CD4-positive, alpha-beta T cell treated with Interleukin-1 beta for 1 hour (primary cell): ENCODE measurements at regions not wholly inside any gene's neighbourhood (a gene's known extent, or its start where the extent isn't known, plus 50 kb on each side); places are given as distances from the start of the nearest gene placed in this dataset.

Source experiments
- DNase-seq, 2 donors: peaks; one replicate each; pipeline ENCODE4 v3.0.0-alpha.2; 2020 to 2022

DNA sequence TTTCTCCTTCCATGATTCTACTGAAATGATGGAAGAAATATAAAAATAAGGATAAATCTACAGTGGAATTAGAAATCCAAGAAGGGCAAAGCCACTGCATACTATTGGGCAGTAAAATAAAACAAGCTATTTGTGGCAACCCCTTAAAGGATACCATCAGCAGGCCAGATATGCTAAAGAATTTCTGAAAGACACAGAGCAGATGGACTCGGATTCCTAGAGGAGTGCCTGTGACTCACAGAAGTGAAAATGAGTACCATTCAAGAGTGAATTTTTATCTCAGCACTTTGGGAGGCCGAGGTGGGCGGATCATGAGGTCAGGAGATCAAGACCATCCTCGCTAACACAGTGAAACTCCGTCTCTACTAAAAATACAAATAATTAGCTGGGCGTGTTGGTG, 318.1 kb downstream of the LRIG3 start:
- DNase-seq, result no peak

DNA sequence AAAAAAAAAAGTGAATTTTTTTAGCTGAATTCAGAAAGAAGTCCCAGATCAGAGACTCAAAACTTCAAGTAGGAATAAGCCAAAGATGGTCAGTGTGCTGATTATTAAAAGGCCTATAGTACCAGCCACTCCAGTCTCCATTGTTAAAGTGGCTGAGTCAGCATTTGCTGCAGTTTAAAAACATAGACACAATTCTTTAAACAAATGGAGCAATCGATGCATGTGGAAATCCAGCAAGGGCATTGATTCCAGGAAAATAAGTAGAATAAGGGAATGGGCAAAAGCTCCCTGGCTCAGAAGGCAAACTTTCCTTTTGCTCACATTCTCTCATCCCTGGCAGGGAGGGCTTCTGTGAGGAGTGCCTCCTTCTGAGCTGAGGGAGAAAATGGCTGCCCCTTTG, 317.6 kb downstream of the LRIG3 start:
- DNase-seq, result no peak

DNA sequence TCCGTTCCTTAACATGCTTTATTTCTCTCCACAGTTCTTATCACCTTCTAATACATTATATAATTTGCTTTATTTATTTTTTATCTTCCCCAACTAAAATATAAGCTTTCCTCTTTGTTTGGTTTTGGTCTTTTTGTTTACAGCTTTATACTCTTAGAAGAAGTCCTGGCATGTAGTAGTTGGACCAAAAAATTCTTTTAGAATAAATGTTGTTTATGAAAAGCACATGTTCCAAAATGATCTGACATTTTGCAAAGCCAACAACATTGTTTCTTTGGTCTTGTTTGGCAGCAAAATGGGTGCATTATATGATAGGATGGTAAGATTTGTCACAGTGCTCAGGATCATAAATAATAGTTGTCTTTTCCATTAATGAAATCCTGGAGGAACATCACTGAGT, 312.5 kb downstream of the LRIG3 start:
- no peak for DNase-seq

DNA sequence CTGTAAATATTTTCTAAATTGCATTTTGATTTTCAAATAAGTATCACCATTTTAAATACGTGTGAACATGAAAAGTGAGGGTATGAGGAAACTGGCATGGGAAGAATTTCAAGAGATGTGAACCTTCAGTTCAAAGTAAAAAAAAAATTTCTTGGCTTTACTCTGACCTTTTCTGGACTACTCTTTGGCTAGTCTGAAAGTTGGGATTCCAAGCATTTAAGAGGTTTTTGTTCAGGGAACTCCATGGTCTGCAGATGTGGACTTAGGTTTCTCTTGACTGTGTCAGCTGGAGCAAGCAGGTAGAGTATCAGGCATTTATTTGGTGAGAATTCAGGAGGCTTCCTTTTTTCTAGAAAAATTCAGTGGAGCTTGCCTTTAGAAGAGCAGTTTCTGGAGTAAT, 311.6 kb downstream of the LRIG3 start:
- DNase-seq, result no peak

DNA sequence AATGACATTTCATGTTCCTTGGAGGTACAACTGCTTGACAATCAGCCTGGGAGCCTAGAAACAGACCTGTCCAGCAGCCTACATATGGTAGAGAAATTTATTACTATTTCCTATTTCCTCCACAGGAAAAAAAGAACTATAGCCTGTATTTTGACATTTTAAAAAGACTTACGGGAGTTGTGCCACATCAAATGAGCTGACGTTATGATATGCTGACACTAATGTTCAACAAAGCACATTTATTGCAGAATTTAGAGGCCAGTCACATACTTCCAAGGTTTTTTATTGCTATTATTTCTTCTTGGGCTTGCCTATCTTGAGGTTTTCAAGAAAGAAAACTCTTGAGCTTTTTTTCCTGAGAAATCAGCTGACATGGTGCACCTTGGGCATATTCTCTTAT, 305.3 kb downstream of the LRIG3 start:
- DNase-seq, result no peak

DNA sequence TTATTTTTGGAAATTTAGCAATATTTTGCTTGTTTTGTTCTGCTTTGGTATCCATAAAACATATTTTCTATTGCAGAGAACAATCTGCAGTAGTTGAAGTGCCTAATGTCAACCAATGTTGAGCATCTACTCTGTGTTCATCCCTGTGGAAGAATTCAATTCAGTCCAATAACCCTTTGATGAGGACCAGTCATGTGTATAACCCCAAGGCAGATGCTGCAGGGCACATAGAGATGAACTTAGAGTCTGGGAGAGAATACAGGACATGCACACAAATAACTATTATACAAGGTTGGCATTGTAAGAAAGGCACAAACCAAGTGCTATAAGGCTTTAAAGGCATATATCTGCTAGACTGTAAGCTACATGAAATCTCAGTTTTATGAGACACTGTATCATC, 304.7 kb downstream of the LRIG3 start:
- DNase-seq, result no peak

DNA sequence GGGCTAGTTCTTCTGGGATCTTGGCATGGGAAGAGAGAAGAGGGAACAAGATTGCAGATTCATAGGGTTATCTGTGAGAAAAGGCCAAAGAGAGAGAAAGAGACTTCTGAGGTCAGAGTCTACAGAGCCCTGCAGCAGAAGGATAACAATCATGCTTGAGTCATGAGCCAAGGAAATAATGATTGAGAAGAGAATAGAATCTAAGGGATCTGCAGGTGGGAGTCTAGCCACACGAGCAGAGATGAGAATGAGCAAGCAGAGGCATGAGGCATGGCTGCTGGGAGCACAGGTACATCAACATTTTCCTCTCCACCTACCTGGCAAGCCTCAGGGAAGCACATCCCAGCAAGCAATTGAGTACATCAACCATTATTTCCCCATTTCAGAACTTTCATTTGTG, 303.7 kb downstream of the LRIG3 start:
- DNase-seq, result no peak

DNA sequence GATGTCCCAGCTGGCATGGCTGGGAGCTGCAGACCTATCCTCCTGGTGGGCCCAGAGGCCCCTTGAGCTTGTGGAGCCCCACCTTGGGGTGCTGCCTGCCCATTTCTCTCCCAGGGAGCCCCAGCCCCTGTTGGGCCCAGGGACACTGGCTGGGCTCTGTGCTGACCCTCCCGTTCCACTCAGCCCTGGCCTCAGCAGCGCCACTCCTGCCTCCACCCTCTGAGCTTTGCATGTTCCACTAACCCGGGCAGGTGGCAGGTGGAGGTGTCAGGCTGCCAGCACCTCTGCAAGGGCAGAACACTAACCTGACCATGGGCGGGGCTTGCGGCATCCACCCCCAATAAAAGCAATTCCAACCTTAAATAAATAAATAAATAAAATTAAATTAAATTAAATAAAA, 299.2 kb downstream of the LRIG3 start:
- no peak for DNase-seq

DNA sequence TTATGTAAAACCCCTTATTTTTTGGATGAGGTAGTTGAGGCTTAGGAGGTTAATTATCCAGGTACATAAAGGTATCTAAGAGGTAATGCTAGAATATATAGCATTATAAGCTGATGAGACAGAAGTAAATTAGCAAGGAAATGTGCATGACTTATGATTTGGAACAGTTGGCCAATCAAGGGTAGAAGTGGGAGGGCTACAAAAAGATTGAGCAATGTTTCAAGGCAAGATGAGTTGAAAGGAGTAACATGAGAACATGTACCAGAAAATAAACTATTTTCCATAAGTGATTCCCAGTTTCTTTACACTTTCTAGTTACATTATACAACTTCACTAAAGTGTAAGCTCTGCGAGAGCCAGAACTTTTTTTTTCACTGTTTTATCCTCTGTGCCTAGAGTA, 290.9 kb downstream of the LRIG3 start:
- no peak for DNase-seq

DNA sequence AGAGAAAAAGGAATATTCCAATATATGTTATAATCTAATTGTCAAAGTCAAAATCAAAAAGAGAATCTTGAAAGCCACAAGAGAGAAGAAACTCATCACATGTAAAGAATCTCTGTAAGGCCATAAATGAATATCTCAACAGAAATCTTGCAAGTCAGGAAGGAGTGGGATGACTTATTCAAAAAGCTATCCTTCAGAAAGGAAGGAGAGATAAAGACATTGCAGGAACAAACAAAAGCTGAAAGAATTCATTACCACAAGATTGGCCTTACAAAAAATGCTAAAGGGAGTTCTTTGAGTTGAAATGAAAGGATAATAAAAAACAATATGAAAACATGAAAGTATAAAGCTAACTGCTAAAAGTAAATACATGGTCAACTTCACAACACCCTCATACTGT, 286.8 kb downstream of the LRIG3 start:
- DNase-seq, result no peak

DNA sequence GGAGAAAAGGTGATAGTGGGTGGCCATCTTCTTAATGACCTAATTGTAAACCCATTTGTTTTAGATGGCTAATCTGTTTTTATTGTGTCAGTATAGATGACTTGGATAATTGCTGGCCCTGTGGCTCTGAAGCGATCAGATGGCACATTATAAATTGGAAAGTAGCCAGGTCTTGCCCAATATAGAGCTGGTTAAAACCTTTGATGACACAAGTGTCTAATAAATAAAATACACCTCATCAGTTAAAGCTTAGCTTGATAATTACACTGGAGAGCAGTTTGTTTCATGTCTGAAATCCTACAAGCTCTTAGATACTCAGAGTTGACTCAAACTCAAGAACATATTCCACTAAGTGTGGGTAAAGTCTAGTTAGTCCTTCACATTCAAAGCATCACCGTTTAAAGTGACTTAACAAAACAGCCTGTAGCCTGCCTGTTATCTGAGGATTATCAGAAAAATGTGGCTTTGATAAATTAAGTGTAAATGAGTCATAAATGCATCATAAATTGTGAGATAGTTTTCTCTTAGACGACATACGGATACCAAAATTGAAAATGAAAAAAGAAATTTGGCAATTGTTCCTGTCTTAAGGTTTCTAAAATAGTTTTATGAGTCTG, 280.9 kb downstream of the LRIG3 start:
- DNase-seq, result no peak

DNA sequence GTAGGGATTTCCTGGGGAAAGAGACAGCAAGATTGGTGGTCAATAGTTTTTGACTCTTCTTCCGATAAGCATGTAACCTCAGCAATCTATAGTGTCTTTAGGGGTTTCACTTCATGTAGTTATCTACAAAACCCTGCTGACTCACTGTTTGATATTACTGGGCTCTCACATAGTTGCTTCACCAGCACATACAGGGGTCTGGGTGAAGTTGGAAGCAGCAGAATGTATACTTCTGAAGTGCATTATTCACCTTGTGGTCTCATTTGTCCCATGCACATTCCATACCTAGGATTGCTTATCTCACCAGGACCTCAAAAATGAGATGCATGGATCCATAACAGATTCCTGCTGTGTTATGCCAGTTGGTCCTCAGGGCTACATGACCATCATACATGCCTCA, 280.0 kb downstream of the LRIG3 start:
- no peak for DNase-seq

DNA sequence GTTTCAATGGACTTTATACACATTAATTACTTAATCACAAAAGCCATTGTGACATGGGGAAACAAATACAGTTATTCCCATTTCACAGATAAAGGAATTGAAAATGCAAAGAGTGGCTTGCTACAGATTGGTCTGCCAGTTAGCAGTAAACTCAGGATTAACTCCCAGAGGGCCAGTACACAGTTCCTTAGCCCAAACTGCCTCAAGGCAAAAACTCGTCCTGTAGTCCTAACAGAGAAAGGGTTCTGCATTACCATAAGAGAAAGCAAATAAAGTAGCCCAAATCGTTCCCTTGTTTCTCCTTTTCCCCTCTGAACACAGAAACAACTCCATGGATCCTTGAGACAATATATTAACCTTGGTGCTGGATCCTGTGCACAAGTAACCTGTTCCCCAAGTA, 274.4 kb downstream of the LRIG3 start:
- DNase-seq, result no peak

DNA sequence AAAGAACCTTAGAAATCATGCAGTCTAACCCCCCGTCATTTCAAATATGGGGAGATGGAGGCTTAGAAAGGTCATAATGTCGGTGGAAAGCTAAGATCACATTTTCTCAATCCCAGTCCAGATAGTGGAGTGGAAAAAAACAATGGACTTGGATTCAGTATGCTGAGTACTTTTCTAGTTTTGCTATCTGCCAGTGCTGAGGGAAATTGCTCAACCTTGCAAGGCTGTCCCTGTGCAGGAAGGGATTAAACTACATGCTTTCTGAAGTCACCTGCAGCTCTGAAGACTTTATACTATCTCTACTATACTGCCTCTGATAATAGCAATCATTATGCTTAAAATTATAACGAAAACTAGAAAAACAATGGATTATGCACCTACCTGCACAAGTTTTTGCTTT, 272.8 kb downstream of the LRIG3 start:
- DNase-seq, result no peak

DNA sequence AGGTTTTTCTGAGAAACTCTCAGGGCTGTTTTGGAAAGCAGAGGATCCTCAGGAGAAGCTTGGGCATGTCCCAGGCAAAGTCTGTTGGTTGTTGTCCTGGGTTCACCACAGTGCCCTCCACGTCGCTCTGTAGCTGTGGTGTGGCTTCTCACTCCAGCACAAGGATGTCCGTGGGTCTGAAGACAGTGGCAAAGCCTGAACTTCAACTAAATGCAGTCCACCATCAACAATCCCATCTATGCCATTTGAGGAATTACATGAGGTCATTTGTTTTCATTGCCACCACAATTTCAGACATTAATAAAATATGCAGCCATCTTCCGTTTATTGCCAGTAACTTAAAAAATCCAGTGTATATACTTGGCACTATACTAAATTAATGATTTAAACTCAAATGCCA, 272.1 kb downstream of the LRIG3 start:
- DNase-seq, result no peak

DNA sequence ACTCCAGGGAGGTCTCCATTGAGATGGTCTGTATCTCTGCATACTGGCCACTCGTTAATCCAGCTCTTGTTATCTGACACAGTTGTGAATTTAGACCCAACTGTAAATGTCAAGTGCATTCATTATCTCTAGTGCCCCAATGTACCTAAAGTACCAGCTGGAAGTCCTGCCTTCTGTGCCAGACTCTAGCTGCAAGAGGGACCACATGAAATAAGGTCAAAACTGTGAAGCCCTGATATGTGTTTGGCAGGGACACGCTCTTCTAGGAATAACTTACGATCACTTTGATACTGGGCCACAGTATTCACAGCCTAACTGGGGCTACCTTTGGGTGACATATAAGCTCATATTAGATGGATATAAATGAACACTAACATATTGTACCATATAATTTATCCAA, 268.5 kb downstream of the LRIG3 start:
- no peak for DNase-seq

DNA sequence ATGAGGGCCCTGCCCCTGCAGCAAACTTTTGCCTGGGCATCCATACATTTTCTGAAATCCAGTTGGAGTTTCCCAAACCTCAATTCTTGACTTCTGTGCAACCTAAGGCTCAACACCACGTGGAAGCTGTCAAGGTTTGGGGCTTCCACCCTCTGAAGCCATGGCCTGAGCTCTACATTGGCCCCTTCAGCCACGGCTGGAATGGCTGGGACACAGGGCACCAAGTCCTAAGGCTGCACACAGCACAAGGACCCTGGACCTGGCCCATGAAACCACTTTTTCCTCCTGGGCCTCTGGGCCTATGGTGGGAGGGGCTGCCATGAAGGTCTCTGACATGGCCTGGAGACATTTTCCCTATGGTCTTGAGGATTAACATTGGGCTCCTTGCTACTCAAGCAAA, 266.3 kb downstream of the LRIG3 start:
- no peak for DNase-seq

DNA sequence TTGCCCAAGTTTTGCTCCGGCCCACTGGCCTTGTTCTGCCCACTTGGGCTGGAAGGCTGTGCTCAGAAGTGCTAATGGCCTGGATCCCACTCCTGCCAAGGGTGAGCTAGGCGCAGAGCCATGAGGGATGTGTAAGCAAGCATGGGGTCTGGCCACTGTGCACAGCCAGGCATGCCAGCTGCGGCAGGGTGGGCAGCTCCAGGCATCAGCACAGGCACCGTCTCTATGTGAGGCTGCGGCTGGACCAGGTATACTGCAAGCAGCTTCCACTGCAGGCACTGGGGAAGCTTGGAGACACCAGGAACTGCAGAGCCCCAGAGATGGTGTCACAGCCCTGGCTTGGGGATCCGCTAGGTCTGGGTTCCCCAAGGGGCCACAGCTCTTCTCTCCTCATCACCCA, 264.9 kb downstream of the LRIG3 start:
- no peak for DNase-seq

DNA sequence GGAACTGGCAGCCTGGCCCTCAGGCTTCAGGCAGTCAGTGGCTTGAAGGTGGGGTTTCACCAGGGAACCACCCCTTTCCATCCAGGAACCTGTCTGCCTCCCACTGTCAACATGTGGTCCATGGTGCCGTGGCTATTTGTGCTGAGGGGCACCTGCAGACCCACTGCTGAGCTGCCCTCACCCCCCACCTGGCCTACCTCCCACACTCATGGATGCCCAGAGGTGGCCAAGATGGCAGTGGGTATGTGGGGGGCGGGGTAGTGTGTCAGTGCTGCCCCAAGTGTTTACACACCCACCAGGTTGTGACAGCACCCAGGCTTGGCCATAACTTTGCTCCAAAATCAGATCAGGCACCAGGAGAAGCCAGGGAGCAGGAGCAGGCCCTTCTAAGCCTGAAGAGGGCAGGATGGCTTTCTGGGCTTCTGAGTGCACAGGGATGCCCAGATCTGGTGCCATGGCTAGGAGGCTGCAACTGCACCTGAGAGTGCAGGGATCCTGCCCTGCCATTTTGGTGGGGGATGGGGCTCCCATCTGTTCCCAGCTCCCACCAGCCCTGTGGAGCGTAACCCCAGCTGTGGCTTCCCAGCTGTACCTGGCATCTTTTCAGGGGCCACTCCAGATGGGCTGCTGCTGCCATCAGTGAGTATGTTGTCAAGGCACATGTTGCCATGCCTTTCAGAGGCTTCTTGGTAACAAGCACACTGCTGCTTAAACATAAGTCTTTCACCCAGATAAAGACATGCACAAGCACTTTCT, 263.9 kb downstream of the LRIG3 start:
- no peak for DNase-seq

DNA sequence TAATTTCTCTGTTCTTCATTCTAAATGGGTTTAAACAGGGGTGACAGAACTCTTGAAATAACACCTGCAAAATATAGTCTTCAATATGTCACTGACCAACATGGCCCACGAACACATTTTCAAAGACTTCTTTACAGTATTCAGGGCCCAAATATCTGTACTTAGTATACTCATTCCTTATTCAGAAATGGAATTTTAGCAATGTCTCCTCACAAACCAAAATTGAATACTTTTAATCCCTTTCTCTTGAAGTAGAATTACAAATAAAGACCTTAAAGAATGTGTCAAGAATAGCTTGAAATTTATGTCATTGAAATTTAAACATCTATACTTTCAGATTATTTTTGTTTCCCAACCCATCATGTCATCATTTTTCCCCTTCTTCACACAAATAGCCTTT, 263.1 kb downstream of the LRIG3 start:
- DNase-seq, result no peak

DNA sequence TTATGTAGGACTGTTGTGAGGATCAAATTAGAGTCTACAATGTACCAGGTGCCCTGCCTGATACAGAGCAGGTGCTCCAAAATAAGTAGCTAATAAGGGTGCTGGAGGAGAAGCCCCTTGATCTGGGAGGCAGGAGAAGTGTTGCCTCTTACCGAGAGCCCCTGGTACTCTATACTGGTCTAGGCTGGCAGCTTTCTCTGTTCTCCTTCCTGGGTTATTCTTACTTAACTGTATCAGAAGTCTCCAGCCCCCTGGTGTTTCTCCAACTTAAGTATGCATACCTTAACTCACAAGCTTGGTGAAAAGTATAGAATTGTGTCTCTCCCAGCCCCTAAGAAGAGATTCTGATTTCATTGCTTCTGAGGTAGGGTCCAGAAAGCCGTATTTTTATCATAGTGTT, 254.9 kb downstream of the LRIG3 start:
- DNase-seq, result no peak

DNA sequence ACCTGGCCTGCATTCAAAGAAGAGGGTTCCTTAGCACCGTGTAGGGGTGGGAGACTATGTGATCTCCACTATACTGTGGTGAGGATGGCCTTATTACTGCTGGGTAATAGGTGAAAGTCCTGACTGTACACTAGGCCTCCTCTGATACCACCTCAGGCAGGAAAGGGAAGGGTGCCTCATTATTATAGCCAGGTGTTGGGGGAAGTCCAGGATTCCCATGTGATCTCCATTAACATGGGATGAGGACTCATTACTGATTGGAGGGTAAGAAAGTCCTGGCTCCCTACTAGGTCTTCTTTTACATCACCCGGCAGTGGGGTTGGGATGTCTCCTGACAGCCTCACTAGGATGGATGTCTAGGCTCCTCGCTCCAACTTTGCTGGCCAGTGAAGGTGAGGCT, 252.1 kb downstream of the LRIG3 start:
- no peak for DNase-seq

DNA sequence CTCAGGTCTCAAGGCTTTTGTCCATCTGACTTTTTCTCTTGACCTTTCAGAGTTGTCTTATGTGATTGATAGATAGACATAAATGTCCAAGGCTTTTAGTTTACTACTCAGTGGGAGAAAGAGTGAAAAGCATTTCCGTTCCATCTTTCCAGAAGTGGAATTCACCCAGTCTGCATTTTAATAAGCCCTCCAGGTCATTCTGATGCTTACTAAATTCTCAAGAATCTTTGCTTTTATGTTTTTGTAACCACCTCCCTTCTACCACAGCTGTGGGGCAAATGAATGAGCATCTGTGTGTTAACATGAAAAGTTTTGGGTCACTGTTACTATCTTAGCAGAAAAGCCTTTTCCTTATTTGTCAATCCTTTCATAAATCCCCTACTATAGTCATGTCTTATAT, 251.4 kb downstream of the LRIG3 start:
- no peak for DNase-seq

DNA sequence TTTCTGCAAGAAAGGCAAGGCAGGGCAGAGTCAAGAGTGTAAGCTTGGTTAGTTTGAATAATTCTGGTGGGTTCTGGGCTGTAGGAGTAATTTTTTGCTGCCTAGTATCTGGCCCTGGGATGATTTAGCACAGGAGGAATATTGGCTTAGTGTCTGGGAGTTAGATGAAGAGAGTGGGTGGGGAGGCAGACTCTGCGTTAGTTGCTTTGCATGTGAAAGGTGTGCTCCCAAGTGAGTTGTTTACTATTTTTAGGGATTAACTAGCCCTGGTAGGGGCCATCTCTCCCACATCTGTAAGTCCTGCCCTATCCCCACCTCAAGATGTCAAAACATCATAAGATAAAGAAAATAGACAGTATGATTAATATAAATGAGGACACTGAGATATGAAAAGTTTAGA, 249.7 kb downstream of the LRIG3 start:
- no peak for DNase-seq

DNA sequence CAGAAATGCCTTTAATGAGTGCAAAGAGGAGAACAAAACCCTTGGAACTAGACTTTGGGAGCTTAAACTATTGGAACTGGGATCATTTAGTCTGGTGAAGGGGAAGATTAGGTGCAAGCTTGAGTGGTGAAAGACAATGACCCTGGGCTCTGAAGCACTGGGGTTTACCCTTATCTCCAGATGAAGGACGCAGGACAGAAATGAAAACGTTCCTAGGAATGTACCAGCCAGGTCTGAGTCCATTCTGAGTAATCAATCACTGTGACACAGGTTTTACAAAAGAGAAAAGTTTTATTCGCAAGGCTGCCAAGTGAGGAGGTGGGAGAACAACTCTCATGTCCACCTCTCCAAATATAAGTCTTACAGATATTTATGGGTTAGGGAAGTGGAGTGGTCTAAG, 249.1 kb downstream of the LRIG3 start:
- no peak for DNase-seq
